ENCODE measurements at regions not wholly inside any gene's neighbourhood (a gene's known extent, or its start where the extent isn't known, plus 50 kb on each side); places are given as distances from the start of the nearest gene placed in this dataset.
A peak's percentile ranks its signal among the peaks of the same experiment; 100 is the strongest.

GRCh38 chr1:55825461-55825860 lies 610.3 kb upstream of the USP24 start:
- no peak for DNase-seq
- Histone ChIP-seq H3K27me3 (replicated peaks) (no peaks in the 10 kb centered on the region), H3K36me3 (replicated peaks) (no peaks in the 10 kb centered on the region), H3K4me3 (ENCODE audit: low read depth, low read length) (no peak overlapping the region), H3K27ac (no peak overlapping the region)
- in situ Hi-C loops (cut with HindIII; ENCODE audit: low pct_ligation_motif_present, low sequenced_read_pairs), result no loop called here
- no peak for TF ChIP-seq CTCF (IDR thresholded peaks at IDR 0.05; ENCODE audit: low read depth, low read length, missing control alignments)

GRCh38 chr1:55824251-55824640 lies 609.1 kb upstream of the USP24 start:
- no peak for TF ChIP-seq CTCF (IDR thresholded peaks at IDR 0.05; ENCODE audit: low read depth, low read length, missing control alignments)
- in situ Hi-C loops (cut with HindIII; ENCODE audit: low pct_ligation_motif_present, low sequenced_read_pairs), result no loop called here

DNA sequence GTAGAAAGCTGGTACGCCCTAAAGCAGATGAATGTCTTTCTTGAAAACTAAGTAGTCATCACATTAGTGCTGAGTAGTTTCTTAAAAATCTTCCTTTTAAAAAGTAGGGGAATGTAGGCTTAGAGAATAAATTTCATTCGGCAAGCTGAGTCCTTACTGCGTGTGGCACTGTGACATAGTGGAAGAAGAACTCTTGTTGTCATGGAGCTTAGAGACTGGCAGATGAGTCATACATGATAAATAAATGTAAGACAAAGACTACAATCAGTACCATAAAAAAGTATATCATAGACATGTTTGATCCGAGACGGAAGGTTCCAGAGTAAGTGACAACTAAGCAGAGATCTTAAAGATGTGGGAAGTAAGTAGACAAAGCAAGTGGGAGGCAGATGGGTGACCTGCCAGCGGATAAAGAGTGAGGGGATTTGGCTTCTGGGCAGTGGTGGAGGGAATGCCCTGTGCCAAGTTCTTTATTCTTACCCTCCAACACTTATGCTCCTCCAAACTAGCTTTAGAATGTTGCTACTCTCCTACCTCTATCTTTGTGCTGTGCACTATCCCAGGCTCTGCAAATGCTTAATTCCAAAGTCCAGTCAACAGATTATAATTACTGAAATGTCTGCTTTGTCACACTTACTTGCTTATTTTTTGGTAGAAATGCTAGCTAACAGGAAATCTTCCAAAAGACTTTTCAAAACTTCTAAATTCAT lies 608.5 kb upstream of the USP24 start:
- no peak overlapping the region for H3K27ac ChIP-seq
- no peaks in the 10 kb centered on the region for H3K36me3 ChIP-seq (replicated peaks)
- peak; percentile 45 for DNase-seq
- no peaks in the 10 kb centered on the region for H3K27me3 ChIP-seq (replicated peaks)
- H3K4me3 ChIP-seq (ENCODE audit: low read depth, low read length), result no peak overlapping the region
- in situ Hi-C loops (cut with HindIII; ENCODE audit: low pct_ligation_motif_present, low sequenced_read_pairs), result no loop called here
- no peak for TF ChIP-seq CTCF (IDR thresholded peaks at IDR 0.05; ENCODE audit: low read depth, low read length, missing control alignments)

More at GRCh38 chr1:55824251-55824640, 609.1 kb upstream of the USP24 start:
- H3K36me3 ChIP-seq (replicated peaks), result no peaks in the 10 kb centered on the region
- H3K27me3 ChIP-seq (replicated peaks), result no peaks in the 10 kb centered on the region
- H3K4me3 ChIP-seq (ENCODE audit: low read depth, low read length), result no peak overlapping the region
- no peak overlapping the region for H3K27ac ChIP-seq
- no peak for DNase-seq

DNA sequence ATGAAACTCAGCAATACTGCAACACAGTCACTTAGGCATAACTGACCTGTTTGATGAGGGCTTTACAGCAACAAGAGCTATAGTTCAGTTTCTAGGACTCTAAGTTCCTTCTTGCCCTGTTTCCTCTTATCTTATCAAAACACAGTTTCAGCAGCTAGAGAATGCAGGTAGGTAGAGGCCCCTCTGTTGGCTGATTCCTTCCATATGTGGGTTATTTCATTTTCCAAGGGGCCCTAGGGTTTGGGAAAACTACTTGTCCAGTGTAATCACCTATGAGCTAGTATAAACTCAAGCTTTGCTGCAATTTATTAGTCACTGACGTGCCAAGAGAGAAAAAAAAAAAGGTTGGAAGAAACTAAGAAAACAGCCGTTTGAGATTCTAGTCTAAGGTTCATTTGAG lies 607.7 kb upstream of the USP24 start:
- no peaks in the 10 kb centered on the region for H3K27me3 ChIP-seq (replicated peaks)
- no peaks in the 10 kb centered on the region for H3K36me3 ChIP-seq (replicated peaks)
- H3K4me3 ChIP-seq (ENCODE audit: low read depth, low read length), result no peak overlapping the region
- in situ Hi-C loops (cut with HindIII; ENCODE audit: low pct_ligation_motif_present, low sequenced_read_pairs), result no loop called here
- DNase-seq, result no peak
- no peak overlapping the region for H3K27ac ChIP-seq
- TF ChIP-seq CTCF (IDR thresholded peaks at IDR 0.05; ENCODE audit: low read depth, low read length, missing control alignments), result no peak

- in situ Hi-C loops (cut with HindIII; ENCODE audit: low pct_ligation_motif_present, low sequenced_read_pairs), result no loop called here
- TF ChIP-seq CTCF (IDR thresholded peaks at IDR 0.05; ENCODE audit: low read depth, low read length, missing control alignments), result no peak
These were observed 606.1 kb upstream of the USP24 start for GRCh38 chr1:55821234-55821633.

GRCh38 chr1:55820501-55820900 lies 605.3 kb upstream of the USP24 start:
- Histone ChIP-seq H3K27me3 (replicated peaks) (no peaks in the 10 kb centered on the region), H3K4me3 (ENCODE audit: low read depth, low read length) (no peak overlapping the region), H3K27ac (no peak overlapping the region), H3K36me3 (replicated peaks) (no peaks in the 10 kb centered on the region)
- TF ChIP-seq CTCF (IDR thresholded peaks at IDR 0.05; ENCODE audit: low read depth, low read length, missing control alignments), result no peak
- in situ Hi-C loops (cut with HindIII; ENCODE audit: low pct_ligation_motif_present, low sequenced_read_pairs), result no loop called here
- no peak for DNase-seq

More at GRCh38 chr1:55821234-55821633, 606.1 kb upstream of the USP24 start:
- H3K27ac ChIP-seq, result no peak overlapping the region
- H3K27me3 ChIP-seq (replicated peaks), result no peaks in the 10 kb centered on the region
- H3K36me3 ChIP-seq (replicated peaks), result no peaks in the 10 kb centered on the region
- no peak overlapping the region for H3K4me3 ChIP-seq (ENCODE audit: low read depth, low read length)
- no peak for DNase-seq
